ENCODE measurements at regions not wholly inside any gene's neighbourhood (a gene's known extent, or its start where the extent isn't known, plus 50 kb on each side); places are given as distances from the start of the nearest gene placed in this dataset.
"Not testable (repeated sequence)": the region's sequence is repeated elsewhere in the genome, so short reads cannot be mapped to it uniquely, and the experiment has no call there.

- ChIA-PET POLR2A (ENCODE audit: partially characterized antibody) (no interaction called here), CTCF (ENCODE audit: partially characterized antibody) (no interaction called here)
- Mint-ChIP-seq H3K4me3 (no peak overlapping the region), H3K27ac (no peak overlapping the region), H3K27me3 (peaks cover 14 to 24% of the 10 kb centered on the region in 2 donors), H3K36me3 (peaks cover 0 to 3% of the 10 kb centered on the region in 2 donors), H3K9me3 (peaks cover under 1 to 24% (median 13%) of the 10 kb centered on the region in 8 donors), H3K4me1 (no peaks in the 10 kb centered on the region)
- Histone ChIP-seq H3K27ac (ENCODE audit: low read depth, low read length) (no peak overlapping the region), H3K4me3 (ENCODE audit: low read length in 2 of 2) (no peak overlapping the region), H3K9me3 (ENCODE audit: control insufficient read depth in 1 of 2, low read length in 2 of 2) (no peaks in the 10 kb centered on the region), H3K36me3 (ENCODE audit: insufficient read depth, low read length) (no peaks in the 10 kb centered on the region), H3K4me1 (ENCODE audit: insufficient read depth, low read length) (no peaks in the 10 kb centered on the region), H3K27me3 (ENCODE audit: insufficient read depth, low read length) (no peaks in the 10 kb centered on the region)
- intact Hi-C loops (cut with micrococcal nuclease) = no loop called here
- DNase-seq = no peak
Measured at GRCh38 chr20:47922269-47922668, 137.0 kb upstream of the SULF2 start.

GRCh38 chr20:47921829-47922228 lies 136.5 kb upstream of the SULF2 start:
- intact Hi-C loops (cut with micrococcal nuclease); H3K36me3 Mint-ChIP-seq; H3K27ac Mint-ChIP-seq; H3K4me3 Mint-ChIP-seq; H3K4me1 Mint-ChIP-seq; H3K4me1 ChIP-seq (ENCODE audit: insufficient read depth, low read length); DNase-seq; H3K27me3 ChIP-seq (ENCODE audit: insufficient read depth, low read length); CTCF ChIA-PET (ENCODE audit: partially characterized antibody); H3K9me3 ChIP-seq (ENCODE audit: control insufficient read depth in 1 of 2, low read length in 2 of 2); H3K36me3 ChIP-seq (ENCODE audit: insufficient read depth, low read length); H3K27ac ChIP-seq (ENCODE audit: low read depth, low read length); POLR2A ChIA-PET (ENCODE audit: partially characterized antibody); H3K4me3 ChIP-seq (ENCODE audit: low read length in 2 of 2): not testable (repeated sequence)
- Mint-ChIP-seq H3K9me3 (peaks cover 4 to 28% (median 17%) of the 10 kb centered on the region in 8 donors), H3K27me3 (peaks cover 14 to 28% of the 10 kb centered on the region in 2 donors)

- H3K36me3 ChIP-seq (ENCODE audit: insufficient read depth, low read length) = no peaks in the 10 kb centered on the region
- H3K27ac ChIP-seq (ENCODE audit: low read depth, low read length) = no peak overlapping the region
- Mint-ChIP-seq H3K9me3 (peaks cover 4 to 31% (median 18%) of the 10 kb centered on the region in 8 donors), H3K36me3 (peaks cover 0 to 3% of the 10 kb centered on the region in 2 donors), H3K27me3 (peaks cover 14 to 28% of the 10 kb centered on the region in 2 donors), H3K4me1 (no peaks in the 10 kb centered on the region), H3K4me3 (no peak overlapping the region), H3K27ac (no peak overlapping the region)
- ChIA-PET CTCF (ENCODE audit: partially characterized antibody) (no interaction called here), POLR2A (ENCODE audit: partially characterized antibody) (no interaction called here)
- intact Hi-C loops (cut with micrococcal nuclease) = no loop called here
- no peaks in the 10 kb centered on the region for H3K27me3 ChIP-seq (ENCODE audit: insufficient read depth, low read length)
- H3K4me1 ChIP-seq (ENCODE audit: insufficient read depth, low read length) = no peaks in the 10 kb centered on the region
- H3K9me3 ChIP-seq (ENCODE audit: control insufficient read depth in 1 of 2, low read length in 2 of 2) = no peaks in the 10 kb centered on the region
- no peak overlapping the region for H3K4me3 ChIP-seq (ENCODE audit: low read length in 2 of 2)
- no peak for DNase-seq
Measured at GRCh38 chr20:47921408-47921807, 136.1 kb upstream of the SULF2 start.

- no peak for DNase-seq
- H3K27me3 ChIP-seq (ENCODE audit: insufficient read depth, low read length) = no peaks in the 10 kb centered on the region
- no peak overlapping the region for H3K27ac ChIP-seq (ENCODE audit: low read depth, low read length)
- H3K4me3 ChIP-seq (ENCODE audit: low read length in 2 of 2) = no peak overlapping the region
- peaks cover 22 to 24% of the 10 kb centered on the region in 2 donors for H3K27me3 Mint-ChIP-seq
- H3K9me3 ChIP-seq (ENCODE audit: control insufficient read depth in 1 of 2, low read length in 2 of 2) = no peaks in the 10 kb centered on the region
- ChIA-PET POLR2A (ENCODE audit: partially characterized antibody) (no interaction called here), CTCF (ENCODE audit: partially characterized antibody) (no interaction called here)
- peaks cover 0 to 3% of the 10 kb centered on the region in 2 donors for H3K36me3 Mint-ChIP-seq
- intact Hi-C loops (cut with micrococcal nuclease) = no loop called here
- H3K9me3 Mint-ChIP-seq = peaks cover 4 to 33% (median 21%) of the 10 kb centered on the region in 8 donors
- no peaks in the 10 kb centered on the region for H3K4me1 ChIP-seq (ENCODE audit: insufficient read depth, low read length)
- no peak overlapping the region for H3K27ac Mint-ChIP-seq
- H3K4me1 Mint-ChIP-seq = no peaks in the 10 kb centered on the region
- no peak overlapping the region for H3K4me3 Mint-ChIP-seq
- H3K36me3 ChIP-seq (ENCODE audit: insufficient read depth, low read length) = no peaks in the 10 kb centered on the region
Measured at GRCh38 chr20:47917549-47918070, 132.3 kb upstream of the SULF2 start.

- Histone ChIP-seq H3K4me1 (ENCODE audit: insufficient read depth, low read length) (no peaks in the 10 kb centered on the region), H3K4me3 (ENCODE audit: low read length in 2 of 2) (no peak overlapping the region), H3K27me3 (ENCODE audit: insufficient read depth, low read length) (no peaks in the 10 kb centered on the region), H3K27ac (ENCODE audit: low read depth, low read length) (no peak overlapping the region), H3K9me3 (ENCODE audit: control insufficient read depth in 1 of 2, low read length in 2 of 2) (no peaks in the 10 kb centered on the region), H3K36me3 (ENCODE audit: insufficient read depth, low read length) (no peaks in the 10 kb centered on the region)
- CTCF ChIA-PET (ENCODE audit: partially characterized antibody) = no interaction called here
- H3K9me3 Mint-ChIP-seq = peaks cover 4 to 33% (median 21%) of the 10 kb centered on the region in 8 donors
- DNase-seq = no peak
- H3K27me3 Mint-ChIP-seq = peaks cover 14 to 29% of the 10 kb centered on the region in 2 donors
- POLR2A ChIA-PET (ENCODE audit: partially characterized antibody) = no interaction called here
- no peaks in the 10 kb centered on the region for H3K4me1 Mint-ChIP-seq
- H3K36me3 Mint-ChIP-seq = peaks cover 0 to 3% of the 10 kb centered on the region in 2 donors
- H3K27ac Mint-ChIP-seq = no peak overlapping the region
- H3K4me3 Mint-ChIP-seq = no peak overlapping the region
- intact Hi-C loops (cut with micrococcal nuclease) = no loop called here
Measured at GRCh38 chr20:47915495-47915894, 130.2 kb upstream of the SULF2 start.

- H3K4me3 Mint-ChIP-seq = no peak overlapping the region
- H3K4me1 Mint-ChIP-seq = no peaks in the 10 kb centered on the region
- Histone ChIP-seq H3K4me1 (ENCODE audit: insufficient read depth, low read length) (no peaks in the 10 kb centered on the region), H3K9me3 (ENCODE audit: control insufficient read depth in 1 of 2, low read length in 2 of 2) (no peaks in the 10 kb centered on the region), H3K4me3 (ENCODE audit: low read length in 2 of 2) (no peak overlapping the region), H3K27ac (ENCODE audit: low read depth, low read length) (no peak overlapping the region), H3K27me3 (ENCODE audit: insufficient read depth, low read length) (no peaks in the 10 kb centered on the region), H3K36me3 (ENCODE audit: insufficient read depth, low read length) (no peaks in the 10 kb centered on the region)
- DNase-seq = no peak
- CTCF ChIA-PET (ENCODE audit: partially characterized antibody) = no interaction called here
- intact Hi-C loops (cut with micrococcal nuclease) = no loop called here
- peaks cover 0 to 3% of the 10 kb centered on the region in 2 donors for H3K36me3 Mint-ChIP-seq
- POLR2A ChIA-PET (ENCODE audit: partially characterized antibody) = no interaction called here
- H3K9me3 Mint-ChIP-seq = peaks cover 4 to 30% (median 19%) of the 10 kb centered on the region in 8 donors
- peaks cover 14 to 27% of the 10 kb centered on the region in 2 donors for H3K27me3 Mint-ChIP-seq
- no peak overlapping the region for H3K27ac Mint-ChIP-seq
Measured at GRCh38 chr20:47914792-47915191, 129.5 kb upstream of the SULF2 start.

GRCh38 chr20:47912786-47913501 lies 127.7 kb upstream of the SULF2 start:
- H3K4me3 ChIP-seq (ENCODE audit: low read length in 2 of 2); H3K4me1 Mint-ChIP-seq; H3K27ac Mint-ChIP-seq; CTCF ChIA-PET (ENCODE audit: partially characterized antibody); POLR2A ChIA-PET (ENCODE audit: partially characterized antibody); H3K36me3 Mint-ChIP-seq; H3K27ac ChIP-seq (ENCODE audit: low read depth, low read length); H3K27me3 ChIP-seq (ENCODE audit: insufficient read depth, low read length); H3K4me1 ChIP-seq (ENCODE audit: insufficient read depth, low read length); H3K9me3 ChIP-seq (ENCODE audit: control insufficient read depth in 1 of 2, low read length in 2 of 2); intact Hi-C loops (cut with micrococcal nuclease); H3K4me3 Mint-ChIP-seq; DNase-seq; H3K36me3 ChIP-seq (ENCODE audit: insufficient read depth, low read length): not testable (repeated sequence)
- peaks cover 12 to 29% of the 10 kb centered on the region in 2 donors for H3K27me3 Mint-ChIP-seq
- peaks cover 4 to 20% (median 12%) of the 10 kb centered on the region in 8 donors for H3K9me3 Mint-ChIP-seq
